Heart left ventricle (tissue), 13 donors: ENCODE measurements at regions not wholly inside any gene's neighbourhood (a gene's known extent, or its start where the extent isn't known, plus 50 kb on each side); places are given as distances from the start of the nearest gene placed in this dataset.

ENCODE experiments used
- POLR2A ChIP-seq, 2 donors: fragments of 450-650 bp; IDR thresholded peaks; one replicate each; pipeline ENCODE4 v1.6.1; 2017; ENCODE audit warnings: antibody characterized with exemption in 2 of 2, mild to moderate bottlenecking in 2 of 2, moderate library complexity in 2 of 2
- TF ChIP-seq, protein P1 (sequence below), 12 donors: fragments of 200-600 bp; sonication (generic) in 4 of 12; IDR thresholded peaks; one replicate each; pipeline versions ENCODE4 v1.5.0 to v1.8.0; 2018 to 2022; ENCODE audit warnings: antibody characterized with exemption in 12 of 12, mild to moderate bottlenecking in 5 of 12
- donor health status: ischemic (EF 13 %, LVEDD 7.1; RV severe dilation, severe dysfunction).
- donor health status: DM: no; HTN: yes; CAD: no.
- donor health status: DM: no; HTN: no; CAD: no.
- donor health status: ischemic (EF 25% LVEDD 6.9; RV normal size, moderate dysfunction).
- donor health status: ischemic (EF 25% LVEDD 5.7; RV mildly dilated, moderate dysfunction).
- donor health status: ischemic (EF 35%, LVEDD 5.7; RV mildly dilated, moderate dysfunction).
- donor health status: nonischemic (EF 11% LVEDD 7.7; RV severe dilation, severe dysfunction).
- donor health status: DM: yes; HTN: yes; CAD: no.
- donor health status: PGD.
- donor health status: ischemic (EF 29% LVEDD 5.4; RV normal size, mild dysfunction).
- donor health status: nonischemic (EF 23%, LVEDD 6.1; RV moderate dilation, normal function).

DNA sequence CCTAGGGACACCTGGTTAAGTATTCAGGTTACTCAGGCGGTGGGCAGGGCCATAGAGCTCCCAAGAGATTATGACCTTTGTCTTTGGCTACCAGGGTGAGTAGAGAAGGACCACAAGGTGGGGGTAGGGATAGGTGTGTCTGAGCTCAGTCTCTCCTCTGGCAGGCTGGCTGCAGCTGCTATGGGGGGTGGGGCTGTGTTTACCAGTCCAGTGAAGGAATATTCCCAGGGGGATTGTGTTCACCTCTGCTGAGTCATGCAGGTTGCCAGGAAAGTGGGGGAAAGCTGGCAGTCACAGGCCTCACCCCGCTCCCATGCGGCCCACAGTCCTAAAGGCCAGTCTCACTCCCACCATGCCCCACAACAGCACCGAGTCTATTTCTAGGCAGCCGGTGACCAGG lies 53.6 kb upstream of the POU5F2 start:
- TF ChIP-seq, protein P1, sequence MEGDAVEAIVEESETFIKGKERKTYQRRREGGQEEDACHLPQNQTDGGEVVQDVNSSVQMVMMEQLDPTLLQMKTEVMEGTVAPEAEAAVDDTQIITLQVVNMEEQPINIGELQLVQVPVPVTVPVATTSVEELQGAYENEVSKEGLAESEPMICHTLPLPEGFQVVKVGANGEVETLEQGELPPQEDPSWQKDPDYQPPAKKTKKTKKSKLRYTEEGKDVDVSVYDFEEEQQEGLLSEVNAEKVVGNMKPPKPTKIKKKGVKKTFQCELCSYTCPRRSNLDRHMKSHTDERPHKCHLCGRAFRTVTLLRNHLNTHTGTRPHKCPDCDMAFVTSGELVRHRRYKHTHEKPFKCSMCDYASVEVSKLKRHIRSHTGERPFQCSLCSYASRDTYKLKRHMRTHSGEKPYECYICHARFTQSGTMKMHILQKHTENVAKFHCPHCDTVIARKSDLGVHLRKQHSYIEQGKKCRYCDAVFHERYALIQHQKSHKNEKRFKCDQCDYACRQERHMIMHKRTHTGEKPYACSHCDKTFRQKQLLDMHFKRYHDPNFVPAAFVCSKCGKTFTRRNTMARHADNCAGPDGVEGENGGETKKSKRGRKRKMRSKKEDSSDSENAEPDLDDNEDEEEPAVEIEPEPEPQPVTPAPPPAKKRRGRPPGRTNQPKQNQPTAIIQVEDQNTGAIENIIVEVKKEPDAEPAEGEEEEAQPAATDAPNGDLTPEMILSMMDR (IDR thresholded peaks at IDR 0.05) = no peak
- TF ChIP-seq POLR2A (IDR thresholded peaks at IDR 0.05) = no peak
